ENCODE measurements at regions not wholly inside any gene's neighbourhood (a gene's known extent, or its start where the extent isn't known, plus 50 kb on each side); places are given as distances from the start of the nearest gene placed in this dataset.

DNA sequence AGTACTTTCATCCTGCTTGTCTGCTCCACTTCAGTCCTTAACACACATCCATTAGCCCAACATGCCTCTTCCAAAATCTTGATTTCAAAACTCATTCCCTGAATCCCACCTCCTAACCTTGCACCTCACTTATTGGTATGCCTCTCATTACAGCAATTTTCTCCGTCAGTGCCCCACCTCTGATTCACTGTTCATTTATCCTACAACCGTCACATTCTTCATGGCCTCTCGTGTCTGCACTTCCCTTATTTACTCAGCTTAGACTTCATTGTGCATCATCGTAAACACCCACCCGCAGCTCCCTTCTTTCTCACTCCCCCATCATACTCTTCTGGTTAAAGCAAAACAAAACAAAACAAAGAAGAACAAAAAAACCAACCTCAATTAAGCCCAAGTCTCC lies 160.6 kb upstream of the HMGA2 start:
- TF ChIP-seq, protein P1, sequence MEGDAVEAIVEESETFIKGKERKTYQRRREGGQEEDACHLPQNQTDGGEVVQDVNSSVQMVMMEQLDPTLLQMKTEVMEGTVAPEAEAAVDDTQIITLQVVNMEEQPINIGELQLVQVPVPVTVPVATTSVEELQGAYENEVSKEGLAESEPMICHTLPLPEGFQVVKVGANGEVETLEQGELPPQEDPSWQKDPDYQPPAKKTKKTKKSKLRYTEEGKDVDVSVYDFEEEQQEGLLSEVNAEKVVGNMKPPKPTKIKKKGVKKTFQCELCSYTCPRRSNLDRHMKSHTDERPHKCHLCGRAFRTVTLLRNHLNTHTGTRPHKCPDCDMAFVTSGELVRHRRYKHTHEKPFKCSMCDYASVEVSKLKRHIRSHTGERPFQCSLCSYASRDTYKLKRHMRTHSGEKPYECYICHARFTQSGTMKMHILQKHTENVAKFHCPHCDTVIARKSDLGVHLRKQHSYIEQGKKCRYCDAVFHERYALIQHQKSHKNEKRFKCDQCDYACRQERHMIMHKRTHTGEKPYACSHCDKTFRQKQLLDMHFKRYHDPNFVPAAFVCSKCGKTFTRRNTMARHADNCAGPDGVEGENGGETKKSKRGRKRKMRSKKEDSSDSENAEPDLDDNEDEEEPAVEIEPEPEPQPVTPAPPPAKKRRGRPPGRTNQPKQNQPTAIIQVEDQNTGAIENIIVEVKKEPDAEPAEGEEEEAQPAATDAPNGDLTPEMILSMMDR (IDR thresholded peaks at IDR 0.05; ENCODE audit: low read depth, low read length, missing input control), result no peak
- no peak for TF ChIP-seq ZBTB33 (IDR thresholded peaks at IDR 0.05)
- no peak for TF ChIP-seq JUND (IDR thresholded peaks at IDR 0.05)
- TF ChIP-seq, protein P2, sequence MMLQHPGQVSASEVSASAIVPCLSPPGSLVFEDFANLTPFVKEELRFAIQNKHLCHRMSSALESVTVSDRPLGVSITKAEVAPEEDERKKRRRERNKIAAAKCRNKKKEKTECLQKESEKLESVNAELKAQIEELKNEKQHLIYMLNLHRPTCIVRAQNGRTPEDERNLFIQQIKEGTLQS (IDR thresholded peaks at IDR 0.05), result no peak
- TF ChIP-seq, protein P3, sequence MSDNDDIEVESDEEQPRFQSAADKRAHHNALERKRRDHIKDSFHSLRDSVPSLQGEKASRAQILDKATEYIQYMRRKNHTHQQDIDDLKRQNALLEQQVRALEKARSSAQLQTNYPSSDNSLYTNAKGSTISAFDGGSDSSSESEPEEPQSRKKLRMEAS (IDR thresholded peaks at IDR 0.05), result no peak

All from liver (tissue), 3 donors.